ENCODE measurements at regions not wholly inside any gene's neighbourhood (a gene's known extent, or its start where the extent isn't known, plus 50 kb on each side); places are given as distances from the start of the nearest gene placed in this dataset.

DNA sequence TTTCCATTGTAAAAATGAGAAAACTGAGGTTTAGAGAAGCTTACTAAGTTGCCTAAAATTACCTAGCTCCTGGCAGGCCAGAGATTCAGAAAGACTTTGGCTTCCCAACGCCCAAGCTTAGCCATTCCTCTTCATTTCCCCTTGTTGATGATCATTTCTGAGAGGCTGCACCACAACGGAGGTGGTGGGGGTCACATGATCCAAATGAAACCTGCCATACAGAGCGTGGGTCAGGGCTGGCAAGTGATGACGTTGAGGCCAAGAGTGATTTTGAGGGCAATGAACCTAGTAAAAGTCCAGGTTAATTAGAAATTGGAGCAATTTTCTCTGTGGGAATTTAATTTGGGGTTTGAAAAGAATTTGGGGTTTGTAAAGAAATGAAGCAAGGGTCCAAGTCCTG is 109.9 kb downstream of the TMEM182 start:
- Histone ChIP-seq H2BK5ac (ENCODE audit: insufficient read length, low read length) (no peak overlapping the region), H4K5ac (ENCODE audit: insufficient read length, low read depth, low read length) (no peak overlapping the region), H4K91ac (ENCODE audit: insufficient read length, low read depth, low read length) (no peak overlapping the region), H3K18ac (ENCODE audit: insufficient read length, low read depth, low read length) (no peak overlapping the region), H3K9ac (ENCODE audit: extremely low read depth, insufficient read length, low read length) (no peak overlapping the region), H3K79me2 (ENCODE audit: insufficient read depth, low read length) (no peaks in the 10 kb centered on the region), H2AK5ac (ENCODE audit: insufficient read length, low read length) (no peak overlapping the region), H3T11ph (ENCODE audit: low read length) (no peak overlapping the region), H3K27ac (ENCODE audit: insufficient read length, low read depth, low read length) (no peak overlapping the region), H2BK120ac (ENCODE audit: low read depth, low read length, poor library complexity, severe bottlenecking) (no peak overlapping the region), H4K8ac (replicated peaks; ENCODE audit: insufficient read length, low read depth, low read length) (no peak overlapping the region), H2BK15ac (ENCODE audit: low read depth, low read length) (no peak overlapping the region), H3K4me2 (ENCODE audit: insufficient read depth, insufficient read length, low read length) (no peak overlapping the region), H2BK12ac (ENCODE audit: insufficient read length, low read depth, low read length) (no peak overlapping the region), H3K4me1 (ENCODE audit: insufficient read depth, low read length) (no peaks in the 10 kb centered on the region), H2AFZ (ENCODE audit: low read length) (no peak overlapping the region), H3K79me1 (ENCODE audit: insufficient read depth, low read depth, low read length, poor library complexity, severe bottlenecking) (no peaks in the 10 kb centered on the region), H3K14ac (ENCODE audit: insufficient read depth, low read length) (no peak overlapping the region), H2BK20ac (ENCODE audit: low read depth, low read length, poor library complexity, severe bottlenecking) (no peak overlapping the region), H3K9me3 (ENCODE audit: control insufficient read depth, low read depth, low read length) (no peaks in the 10 kb centered on the region), H3K23me2 (ENCODE audit: insufficient read length, low read depth, low read length, poor library complexity, severe bottlenecking) (no peaks in the 10 kb centered on the region), H3K4ac (ENCODE audit: low read depth, low read length) (no peak overlapping the region), H3K27me3 (ENCODE audit: insufficient read depth, low read length) (no peaks in the 10 kb centered on the region), H4K20me1 (ENCODE audit: control insufficient read depth, insufficient read depth, insufficient read length) (no peaks in the 10 kb centered on the region), H3K23ac (ENCODE audit: insufficient read length, low read depth, low read length) (no peak overlapping the region), H3K56ac (ENCODE audit: insufficient read length, low read depth, low read length) (no peak overlapping the region)
- no peak for TF ChIP-seq CTCF (conservative IDR thresholded peaks at IDR 0.05)
- Mint-ChIP-seq H3K27ac (no peak overlapping the region), H3K27me3 (ENCODE audit: low read depth) (no peaks in the 10 kb centered on the region; the same call in 1 of the 2 replicates), H3K9me3 (peaks cover 2 to 6% of the 10 kb centered on the region in 2 experiments; a peak in 2 of 5 replicates), H3K36me3 (ENCODE audit: insufficient read depth in 1 of 3, low read depth in 3 of 3) (peaks cover 0 to 4% (median 0%) of the 10 kb centered on the region in 3 experiments; a peak in 1 of 7 replicates), H3K4me3 (no peak overlapping the region), H3K4me1 (no peaks in the 10 kb centered on the region)
- no CpG with 5 or more reads among the region's 4 CpGs for WGBS (ENCODE audit: extremely low coverage, insufficient read length, low lambda C conversion rate)
- no peak for DNase-seq

Measured in H9 (cell line).